OCI-LY3 (cell line): ENCODE measurements at regions not wholly inside any gene's neighbourhood (a gene's known extent, or its start where the extent isn't known, plus 50 kb on each side); places are given as distances from the start of the nearest gene placed in this dataset.
"Not testable (repeated sequence)": the region's sequence is repeated elsewhere in the genome, so short reads cannot be mapped to it uniquely, and the experiment has no call there.

Experiments used
- H2AFZ ChIP-seq: fragments of 200-600, 300-600 bp; shearing (Covaris generic); 2 replicates; pipeline ENCODE4 v1.6.0; 2014; ENCODE audit warnings: antibody characterized with exemption, low read depth, low read length
- H3K27ac ChIP-seq: fragments of 200-600, 300-600 bp; sonication (generic); 2 replicates; pipeline ENCODE4 v1.5.1; 2014; ENCODE audit warnings: mild to moderate bottlenecking, low read length, moderate library complexity, mixed read lengths
- H3K27me3 ChIP-seq: fragments of 200-600, 300-600 bp; sonication (generic); 2 replicates; pipeline ENCODE4 v1.6.1; 2014; ENCODE audit warnings: low read depth, low read length, mixed read lengths
- H3K36me3 ChIP-seq: fragments of 200-600, 300-600 bp; sonication (generic); replicated peaks from 2 replicates; pipeline ENCODE3; 2014; ENCODE audit warnings: low read depth, low read length, mixed read lengths
- H3K4me1 ChIP-seq: fragments of 300-600, 200-600 bp; sonication (generic); 2 replicates; pipeline ENCODE4 v1.6.1; 2014; ENCODE audit warnings: low read length, mixed read lengths
- H3K4me2 ChIP-seq: fragments of 200-600, 300-600 bp; sonication (generic); 2 replicates; pipeline ENCODE4 v1.6.1; 2014; ENCODE audit warnings: low read length, mixed read lengths
- H3K4me3 ChIP-seq: fragments of 300-600, 200-600 bp; sonication (generic); 2 replicates; pipeline ENCODE4 v1.5.1; 2014; ENCODE audit warnings: antibody characterized with exemption, mild to moderate bottlenecking, low read length, moderate library complexity
- H3K79me2 ChIP-seq: fragments of 300-600, 200-600 bp; shearing (Covaris generic); 2 replicates; pipeline ENCODE4 v1.6.1; 2014; ENCODE audit warnings: mild to moderate bottlenecking, low read length, mixed read lengths
- H3K9ac ChIP-seq: fragments of 300-600, 200-600 bp; shearing (Covaris generic); 2 replicates; pipeline ENCODE4 v1.6.0; 2014; ENCODE audit warnings: mild to moderate bottlenecking, low read length, moderate library complexity
- H3K9me3 ChIP-seq: fragments of 200-600, 300-600 bp; shearing (Covaris generic); 2 replicates; pipeline ENCODE4 v1.6.1; 2014; ENCODE audit warnings: low read length, mixed read lengths; ENCODE audit not compliant: insufficient read depth
- H4K20me1 ChIP-seq: fragments of 200-600, 300-600 bp; sonication (generic); 2 replicates; pipeline ENCODE4 v1.6.1; 2016; ENCODE audit warnings: low read length, mixed read lengths; ENCODE audit not compliant: insufficient read depth
- CTCF ChIP-seq: fragments of 200-600, 300-600 bp; sonication (generic); IDR thresholded peaks from 2 replicates; pipeline ENCODE4 v1.5.1; 2014; ENCODE audit warnings: antibody characterized with exemption, low read length, low read depth
- EZH2phosphoT487 ChIP-seq: fragments of 200-600 bp; shearing (Covaris generic); IDR thresholded peaks from 2 replicates; pipeline ENCODE4 v1.6.1; 2018; ENCODE audit warnings: antibody characterized with exemption, mixed run types, low read depth

GRCh38 chr5:161001604-161002003 lies 149.6 kb upstream of the ATP10B start:
- Histone ChIP-seq H3K4me2 (no peak overlapping the region), H3K27me3 (no peaks in the 10 kb centered on the region), H3K36me3 (no peaks in the 10 kb centered on the region), H3K79me2 (no peaks in the 10 kb centered on the region), H3K27ac (no peak overlapping the region), H3K9me3 (no peaks in the 10 kb centered on the region), H3K4me3 (no peak overlapping the region), H3K9ac (no peak overlapping the region), H2AFZ (no peak overlapping the region), H3K4me1 (0 out of 2 replicates have a peak, but pooled peaks cover 6% of the 10 kb centered on the region), H4K20me1 (no peaks in the 10 kb centered on the region)
- TF ChIP-seq CTCF, result no peak
- TF ChIP-seq EZH2phosphoT487, result no peak

- not testable (repeated sequence) for H3K27ac ChIP-seq, H3K79me2 ChIP-seq, H3K9ac ChIP-seq, H3K4me2 ChIP-seq, H4K20me1 ChIP-seq, H3K4me3 ChIP-seq, H3K36me3 ChIP-seq, H3K4me1 ChIP-seq, H2AFZ ChIP-seq, H3K27me3 ChIP-seq, H3K9me3 ChIP-seq
Observed at GRCh38 chr5:161001142-161001541, 149.1 kb upstream of the ATP10B start.

GRCh38 chr5:160991205-160991604 lies 139.2 kb upstream of the ATP10B start:
- TF ChIP-seq CTCF (no peak), EZH2phosphoT487 (no peak)
- H3K9me3 ChIP-seq, result no peaks in the 10 kb centered on the region
- H3K4me1 ChIP-seq, result no peaks in the 10 kb centered on the region
- no peaks in the 10 kb centered on the region for H3K27me3 ChIP-seq
- H3K4me3 ChIP-seq, result no peak overlapping the region
- no peak overlapping the region for H3K4me2 ChIP-seq
- H2AFZ ChIP-seq, result no peak overlapping the region
- H3K9ac ChIP-seq, result no peak overlapping the region
- H4K20me1 ChIP-seq, result no peaks in the 10 kb centered on the region
- no peak overlapping the region for H3K27ac ChIP-seq
- H3K36me3 ChIP-seq, result no peaks in the 10 kb centered on the region
- H3K79me2 ChIP-seq, result no peaks in the 10 kb centered on the region

- Histone ChIP-seq H3K27me3 (no peaks in the 10 kb centered on the region), H3K9me3 (no peaks in the 10 kb centered on the region), H2AFZ (no peak overlapping the region), H3K4me1 (no peaks in the 10 kb centered on the region), H4K20me1 (no peaks in the 10 kb centered on the region), H3K79me2 (no peaks in the 10 kb centered on the region), H3K27ac (no peak overlapping the region), H3K9ac (no peak overlapping the region), H3K36me3 (no peaks in the 10 kb centered on the region), H3K4me3 (no peak overlapping the region), H3K4me2 (no peak overlapping the region)
- no peak for TF ChIP-seq CTCF
- no peak for TF ChIP-seq EZH2phosphoT487
Observed at GRCh38 chr5:160979385-160979784, 127.4 kb upstream of the ATP10B start.

- no peaks in the 10 kb centered on the region for H3K9me3 ChIP-seq
- no peaks in the 10 kb centered on the region for H4K20me1 ChIP-seq
- no peaks in the 10 kb centered on the region for H3K36me3 ChIP-seq
- no peak overlapping the region for H3K27ac ChIP-seq
- H3K79me2 ChIP-seq, result no peaks in the 10 kb centered on the region
- TF ChIP-seq EZH2phosphoT487 (no peak), CTCF (no peak)
- no peak overlapping the region for H3K4me2 ChIP-seq
- no peak overlapping the region for H3K9ac ChIP-seq
- no peaks in the 10 kb centered on the region for H3K4me1 ChIP-seq
- no peak overlapping the region for H2AFZ ChIP-seq
- H3K4me3 ChIP-seq, result no peak overlapping the region
- H3K27me3 ChIP-seq, result no peaks in the 10 kb centered on the region
Observed at GRCh38 chr5:160978944-160979343, 126.9 kb upstream of the ATP10B start.
